ENCODE measurements at regions not wholly inside any gene's neighbourhood (a gene's known extent, or its start where the extent isn't known, plus 50 kb on each side); places are given as distances from the start of the nearest gene placed in this dataset.

DNA sequence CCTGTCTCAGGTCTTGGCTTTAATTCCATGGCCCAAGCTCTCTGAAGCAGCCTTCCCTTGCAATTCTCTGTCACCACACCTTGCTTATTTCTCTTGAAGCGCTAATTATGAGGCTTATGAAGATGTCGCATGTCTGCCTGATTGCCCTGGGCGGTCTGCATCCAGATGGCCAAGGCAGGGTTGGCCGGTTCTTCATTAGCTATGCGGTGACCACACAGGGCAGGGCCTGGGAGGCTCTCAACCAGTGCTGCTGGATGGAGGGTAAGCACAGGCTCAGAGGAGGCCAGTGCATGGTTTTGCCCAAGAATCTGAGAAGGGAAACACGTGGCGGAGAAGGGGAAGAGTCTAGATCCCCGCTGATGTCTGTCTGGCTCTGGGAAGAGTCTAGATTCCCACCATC, 528.7 kb downstream of the CDH26 start:
- ChIA-PET CTCF (no interaction called here), POLR2A (no interaction called here)
- no peaks in the 10 kb centered on the region for H3K9me2 ChIP-seq
- no peaks in the 10 kb centered on the region; a peak in 1 of 4 replicates for H3K4me1 ChIP-seq (ENCODE audit: control insufficient read depth in 1 of 2, insufficient read depth in 2 of 2, low read depth in 1 of 2, low read length in 1 of 2)
- H3K36me3 ChIP-seq (replicated peaks in 1 of 2; ENCODE audit: control insufficient read depth in 1 of 2, insufficient read depth in 2 of 2, low read length in 1 of 2) = no peaks in the 10 kb centered on the region
- no peaks in the 10 kb centered on the region for H3F3A ChIP-seq (replicated peaks; ENCODE audit: insufficient read depth)
- no peaks in the 10 kb centered on the region for H4K20me1 ChIP-seq (ENCODE audit: insufficient read depth)
- H3K27ac ChIP-seq (ENCODE audit: low read depth in 2 of 2, low read length in 1 of 2) = no peak overlapping the region
- H3K9me3 ChIP-seq = no peaks in the 10 kb centered on the region
- WGBS (ENCODE audit: low lambda C conversion rate) = 54% methylated on average over 8 of the region's 8 CpGs
- TF ChIP-seq RXRA (IDR thresholded peaks at IDR 0.05; ENCODE audit: borderline replicate concordance, low read depth) (no peak), GABPA (IDR thresholded peaks at IDR 0.05; ENCODE audit: low read depth) (no peak), EZH2phosphoT487 (IDR thresholded peaks at IDR 0.05; ENCODE audit: borderline replicate concordance, low read depth) (no peak), POLR2AphosphoS5 (IDR thresholded peaks at IDR 0.05; ENCODE audit: low read depth, low read length) (no peak), IRF3 (IDR thresholded peaks at IDR 0.05; ENCODE audit: low read depth, low read length) (no peak), SMC3 (IDR thresholded peaks at IDR 0.05; ENCODE audit: low read depth, low read length) (no peak), JUND (IDR thresholded peaks at IDR 0.05) (no peak), CHD2 (IDR thresholded peaks at IDR 0.05; ENCODE audit: low read length, partially characterized antibody) (no peak), NRF1 (IDR thresholded peaks at IDR 0.05; ENCODE audit: low read depth, low read length) (no peak), SIN3A (IDR thresholded peaks at IDR 0.05; ENCODE audit: borderline replicate concordance, low read depth, low read length) (no peak)
- no peak overlapping the region for H3K9ac ChIP-seq
- H3K4me3 ChIP-seq (ENCODE audit: low read depth in 2 of 2, low read length in 1 of 2) = no peak overlapping the region
- no peak overlapping the region for H2AFZ ChIP-seq (ENCODE audit: low read depth)
- DNase-seq = no peak
- no peak overlapping the region for H3K4me2 ChIP-seq
- no peaks in the 10 kb centered on the region for H3K79me2 ChIP-seq (ENCODE audit: insufficient read depth)
- no peaks in the 10 kb centered on the region for H3K27me3 ChIP-seq (ENCODE audit: insufficient read depth)

GRCh38 chr20:60490217-60491050, 532.2 kb downstream of the CDH26 start:
- no peaks in the 10 kb centered on the region for H3K9me2 ChIP-seq
- no peaks in the 10 kb centered on the region for H3K9me3 ChIP-seq
- no peak overlapping the region for H2AFZ ChIP-seq (ENCODE audit: low read depth)
- no peaks in the 10 kb centered on the region for H3F3A ChIP-seq (replicated peaks; ENCODE audit: insufficient read depth)
- ChIA-PET CTCF (no interaction called here), POLR2A (no interaction called here)
- no peaks in the 10 kb centered on the region for H3K27me3 ChIP-seq (ENCODE audit: insufficient read depth)
- no peak overlapping the region for H3K27ac ChIP-seq (ENCODE audit: low read depth in 2 of 2, low read length in 1 of 2)
- no peaks in the 10 kb centered on the region for H3K36me3 ChIP-seq (replicated peaks in 1 of 2; ENCODE audit: control insufficient read depth in 1 of 2, insufficient read depth in 2 of 2, low read length in 1 of 2)
- H4K20me1 ChIP-seq (ENCODE audit: insufficient read depth) = no peaks in the 10 kb centered on the region
- DNase-seq = peak; percentile 31
- no peak overlapping the region for H3K4me3 ChIP-seq (ENCODE audit: low read depth in 2 of 2, low read length in 1 of 2)
- H3K9ac ChIP-seq = no peak overlapping the region
- 12% methylated on average over 7 of the region's 8 CpGs for WGBS (ENCODE audit: low lambda C conversion rate)
- TF ChIP-seq TCF12 (IDR thresholded peaks at IDR 0.05) = no peak
- TF ChIP-seq IRF3 (IDR thresholded peaks at IDR 0.05; ENCODE audit: low read depth, low read length) = no peak
- no peak for TF ChIP-seq RCOR1 (IDR thresholded peaks at IDR 0.05; ENCODE audit: low read length)
- no peak for TF ChIP-seq ELF1 (IDR thresholded peaks at IDR 0.05)
- TF ChIP-seq RXRA (IDR thresholded peaks at IDR 0.05; ENCODE audit: borderline replicate concordance, low read depth) = no peak
- no peak for TF ChIP-seq POLR2AphosphoS5 (IDR thresholded peaks at IDR 0.05; ENCODE audit: low read depth, low read length)
- no peak for TF ChIP-seq GATA2 (CRISPR knock-in tag; IDR thresholded peaks at IDR 0.05)
- no peak for TF ChIP-seq SMC3 (IDR thresholded peaks at IDR 0.05; ENCODE audit: low read depth, low read length)
- no peak for TF ChIP-seq FOXM1 (IDR thresholded peaks at IDR 0.05; ENCODE audit: low read depth)
- TF ChIP-seq ZBTB33 (IDR thresholded peaks at IDR 0.05; ENCODE audit: borderline replicate concordance, low read depth) = no peak
- no peak for TF ChIP-seq RFX5 (IDR thresholded peaks at IDR 0.05; ENCODE audit: low read length)
- no peak for TF ChIP-seq NRF1 (IDR thresholded peaks at IDR 0.05; ENCODE audit: low read depth, low read length)
- TF ChIP-seq MAX (IDR thresholded peaks at IDR 0.05; ENCODE audit: low read depth) = no peak
- no peak for TF ChIP-seq SIN3A (IDR thresholded peaks at IDR 0.05; ENCODE audit: borderline replicate concordance, low read depth, low read length)
- no peak for TF ChIP-seq TAF1 (IDR thresholded peaks at IDR 0.05; ENCODE audit: borderline replicate concordance, low read depth, low read length)
- TF ChIP-seq TEAD4 (IDR thresholded peaks at IDR 0.05; ENCODE audit: borderline replicate concordance, insufficient read depth) = no peak
- no peaks in the 10 kb centered on the region; a peak in 1 of 4 replicates for H3K4me1 ChIP-seq (ENCODE audit: control insufficient read depth in 1 of 2, insufficient read depth in 2 of 2, low read depth in 1 of 2, low read length in 1 of 2)
- no peaks in the 10 kb centered on the region for H3K79me2 ChIP-seq (ENCODE audit: insufficient read depth)
- no peak overlapping the region for H3K4me2 ChIP-seq

Measured in SK-N-SH (cell line).